Hepatocyte (in vitro differentiated cells): ENCODE measurements at regions not wholly inside any gene's neighbourhood (a gene's known extent, or its start where the extent isn't known, plus 50 kb on each side); places are given as distances from the start of the nearest gene placed in this dataset.

ENCODE experiments used
- DNase-seq: peaks from one replicate; pipeline ENCODE4 v3.0.0-alpha.2; 2016; ENCODE audit warnings: low spot score
- H2AFZ ChIP-seq: fragments of 200-600 bp; sonication (generic); 2 replicates; pipeline ENCODE4 v1.6.0; 2016; ENCODE audit warnings: antibody characterized with exemption, mild to moderate bottlenecking
- H3K27ac ChIP-seq: fragments of 200-600 bp; sonication (generic); 2 replicates; pipeline ENCODE4 v1.5.1; 2016; ENCODE audit warnings: mild to moderate bottlenecking
- H3K27me3 ChIP-seq: fragments of 200-600 bp; sonication (generic); 2 replicates; pipeline ENCODE4 v1.6.1; 2016
- H3K36me3 ChIP-seq: fragments of 200-600 bp; sonication (generic); replicated peaks from 2 replicates; pipeline ENCODE4 v1.5.1; 2016; ENCODE audit warnings: low read depth; ENCODE audit not compliant: insufficient read depth
- H3K4me1 ChIP-seq: fragments of 200-600 bp; sonication (generic); 2 replicates; pipeline ENCODE4 v1.5.1; 2016; ENCODE audit warnings: mild to moderate bottlenecking, moderate library complexity; ENCODE audit not compliant: insufficient read depth
- H3K4me2 ChIP-seq: fragments of 200-600 bp; sonication (generic); 2 replicates; pipeline ENCODE4 v1.6.0; 2016
- H3K4me3 ChIP-seq: fragments of 200-600 bp; sonication (generic); 2 replicates; pipeline ENCODE4 v1.5.1; 2016; ENCODE audit warnings: mild to moderate bottlenecking
- H3K79me2 ChIP-seq: fragments of 200-600 bp; sonication (generic); 2 replicates; pipeline ENCODE4 v1.6.0; 2017; ENCODE audit warnings: mild to moderate bottlenecking
- H3K9me2 ChIP-seq: fragments of 200-600 bp; sonication (generic); replicated peaks from 2 replicates; pipeline ENCODE4 v1.6.0; 2017; ENCODE audit warnings: mild to moderate bottlenecking; ENCODE audit not compliant: insufficient read depth
- H3K9me3 ChIP-seq: fragments of 200-600 bp; sonication (generic); 2 replicates; pipeline ENCODE4 v1.5.1; 2016; ENCODE audit warnings: low read depth, mild to moderate bottlenecking
- H4K20me1 ChIP-seq: fragments of 200-600 bp; sonication (generic); 2 replicates; pipeline ENCODE4 v1.6.0; 2016; ENCODE audit warnings: mild to moderate bottlenecking; ENCODE audit not compliant: insufficient read depth, poor library complexity, severe bottlenecking
- CTCF ChIP-seq: fragments of 200-600 bp; sonication (generic); IDR thresholded peaks from 2 replicates; pipeline ENCODE4 v1.5.1; 2016; ENCODE audit warnings: antibody characterized with exemption, mild to moderate bottlenecking; ENCODE audit not compliant: poor library complexity
- EZH2 ChIP-seq: fragments of 200-600 bp; sonication (generic); IDR thresholded peaks from 2 replicates; pipeline ENCODE4 v1.6.1; 2016; ENCODE audit warnings: antibody characterized with exemption, mild to moderate bottlenecking, borderline replicate concordance
- EZH2phosphoT487 ChIP-seq: fragments of 200-600 bp; sonication (generic); IDR thresholded peaks from one replicate; pipeline ENCODE4 v1.6.1; 2018; ENCODE audit warnings: antibody characterized with exemption, mild to moderate bottlenecking, low read depth, moderate library complexity; ENCODE audit not compliant: unreplicated experiment, severe bottlenecking
- WGBS: methylation state at CpG from one replicate; pipeline ENCODE4 v1.1.6; 2016; ENCODE audit warnings: low lambda C conversion rate; ENCODE audit errors: missing lambda C conversion rate; 5-methylcytosine and 5-hydroxymethylcytosine counted together

- no peaks in the 10 kb centered on the region for H4K20me1 ChIP-seq
- no peaks in the 10 kb centered on the region for H3K36me3 ChIP-seq
- 82% methylated on average over 2 of the region's 2 CpGs for WGBS
- H3K9me3 ChIP-seq = no peaks in the 10 kb centered on the region
- H3K4me3 ChIP-seq = no peak overlapping the region
- H2AFZ ChIP-seq = no peak overlapping the region
- H3K27ac ChIP-seq = no peak overlapping the region
- no peaks in the 10 kb centered on the region for H3K27me3 ChIP-seq
- no peak for DNase-seq
- no peak overlapping the region for H3K4me2 ChIP-seq
- no peaks in the 10 kb centered on the region for H3K79me2 ChIP-seq
- no peaks in the 10 kb centered on the region for H3K4me1 ChIP-seq
- H3K9me2 ChIP-seq = no peaks in the 10 kb centered on the region
- TF ChIP-seq CTCF (no peak), EZH2 (no peak), EZH2phosphoT487 (no peak)
These were observed 124.2 kb upstream of the PLAAT1 start for GRCh38 chr3:193116871-193117270.

GRCh38 chr3:193118907-193119306, 122.1 kb upstream of the PLAAT1 start:
- no peak overlapping the region for H2AFZ ChIP-seq
- H3K79me2 ChIP-seq = no peaks in the 10 kb centered on the region
- H3K4me1 ChIP-seq = no peaks in the 10 kb centered on the region
- WGBS = 57% methylated on average over 1 of the region's 1 CpG
- no peak overlapping the region for H3K4me2 ChIP-seq
- no peaks in the 10 kb centered on the region for H3K27me3 ChIP-seq
- no peaks in the 10 kb centered on the region for H4K20me1 ChIP-seq
- H3K36me3 ChIP-seq = no peaks in the 10 kb centered on the region
- H3K27ac ChIP-seq = no peak overlapping the region
- no peak for DNase-seq
- no peaks in the 10 kb centered on the region for H3K9me2 ChIP-seq
- no peak overlapping the region for H3K4me3 ChIP-seq
- H3K9me3 ChIP-seq = no peaks in the 10 kb centered on the region
- TF ChIP-seq CTCF = no peak
- TF ChIP-seq EZH2 = no peak
- no peak for TF ChIP-seq EZH2phosphoT487

- H3K4me2 ChIP-seq = no peak overlapping the region
- no peaks in the 10 kb centered on the region for H3K9me2 ChIP-seq
- H3K27me3 ChIP-seq = no peaks in the 10 kb centered on the region
- DNase-seq = no peak
- no peaks in the 10 kb centered on the region for H3K36me3 ChIP-seq
- H3K27ac ChIP-seq = no peak overlapping the region
- no peaks in the 10 kb centered on the region for H3K79me2 ChIP-seq
- no peaks in the 10 kb centered on the region for H3K9me3 ChIP-seq
- no peak overlapping the region for H3K4me3 ChIP-seq
- H4K20me1 ChIP-seq = no peaks in the 10 kb centered on the region
- H3K4me1 ChIP-seq = no peaks in the 10 kb centered on the region
- H2AFZ ChIP-seq = no peak overlapping the region
- 87% methylated on average over 3 of the region's 3 CpGs for WGBS
- no peak for TF ChIP-seq CTCF
These were observed 121.1 kb upstream of the PLAAT1 start for GRCh38 chr3:193119926-193120325.

GRCh38 chr3:193124861-193125260, 116.2 kb upstream of the PLAAT1 start:
- no peaks in the 10 kb centered on the region for H3K9me2 ChIP-seq
- no peaks in the 10 kb centered on the region for H3K4me1 ChIP-seq
- no peaks in the 10 kb centered on the region for H4K20me1 ChIP-seq
- WGBS = 75% methylated on average over 9 of the region's 9 CpGs
- H3K36me3 ChIP-seq = no peaks in the 10 kb centered on the region
- H3K79me2 ChIP-seq = no peaks in the 10 kb centered on the region
- H3K27ac ChIP-seq = no peak overlapping the region
- no peak for TF ChIP-seq CTCF
- TF ChIP-seq EZH2 = no peak
- H3K4me2 ChIP-seq = no peak overlapping the region
- DNase-seq = no peak
- H3K9me3 ChIP-seq = no peaks in the 10 kb centered on the region
- peaks cover 9% of the 10 kb centered on the region for H3K27me3 ChIP-seq
- H3K4me3 ChIP-seq = no peak overlapping the region
- no peak overlapping the region for H2AFZ ChIP-seq
